AG04450 (cell line): ENCODE measurements at regions not wholly inside any gene's neighbourhood (a gene's known extent, or its start where the extent isn't known, plus 50 kb on each side); places are given as distances from the start of the nearest gene placed in this dataset.

Experiments used
- CTCF ChIA-PET: fragments of 300-600, 350-600 bp; formaldehyde crosslinking; extraction: SDS; loops from one replicate; lab custom pipeline; 2022; ENCODE audit warnings: antibody characterized with exemption, inconsistent platforms; lab: Charles Lee
- POLR2A ChIA-PET: fragments of 350-600 bp; formaldehyde crosslinking; extraction: SDS; loops from one replicate; lab custom pipeline; 2021; ENCODE audit warnings: antibody characterized with exemption, inconsistent platforms; lab: Yijun Ruan, JAX
- DNase-seq: peaks from one replicate; pipeline ENCODE4 v3.0.0-alpha.2; 2011; ENCODE audit warnings: low read depth, low spot score
- H3K27ac ChIP-seq: one replicate; pipeline ENCODE4 v1.5.1; 2012; ENCODE audit warnings: low read depth, low read length, control low read depth
- H3K27me3 ChIP-seq: one replicate; pipeline ENCODE4 v1.6.0; 2012; ENCODE audit warnings: low read length; ENCODE audit not compliant: control insufficient read depth, insufficient read depth
- H3K4me3 ChIP-seq: 2 replicates; pipeline ENCODE4 v1.5.1; 2011; ENCODE audit warnings: mild to moderate bottlenecking, low read depth, low read length, control low read depth
- H3K9me3 ChIP-seq: 2 replicates; pipeline ENCODE4 v1.5.1; 2012; ENCODE audit warnings: low read length; ENCODE audit not compliant: control insufficient read depth, insufficient read depth
- TF ChIP-seq, protein P1 (sequence below): IDR thresholded peaks from 2 replicates; pipeline ENCODE4 v1.5.1; 2011; ENCODE audit warnings: low read depth, low read length, control low read depth, inconsistent platforms

DNA sequence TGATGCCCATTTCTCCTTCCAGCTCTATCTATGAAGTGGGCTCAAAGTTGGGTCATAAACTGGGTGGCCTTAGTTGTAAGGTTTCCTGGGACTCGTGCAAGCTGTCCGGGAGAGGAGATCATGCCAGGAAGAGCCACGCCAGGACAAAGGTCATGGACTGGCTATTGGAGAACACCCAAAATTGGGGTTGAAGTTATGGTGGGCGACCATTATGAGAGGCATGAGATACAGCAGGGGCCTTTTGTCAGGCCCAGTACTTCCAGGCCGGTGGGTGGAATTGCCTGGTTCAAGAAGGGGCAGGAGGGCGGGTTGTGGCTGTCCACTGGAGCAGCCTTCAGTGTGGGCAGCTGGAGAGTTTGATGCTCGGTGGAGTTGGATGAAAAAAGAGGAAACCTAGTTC is 225.1 kb upstream of the SSTR4 start:
- Histone ChIP-seq H3K4me3 (no peak overlapping the region), H3K9me3 (no peaks in the 10 kb centered on the region), H3K27me3 (no peaks in the 10 kb centered on the region), H3K27ac (no peak overlapping the region)
- CTCF ChIA-PET: no interaction called here
- DNase-seq: no peak
- POLR2A ChIA-PET: no interaction called here
- TF ChIP-seq, protein P1, sequence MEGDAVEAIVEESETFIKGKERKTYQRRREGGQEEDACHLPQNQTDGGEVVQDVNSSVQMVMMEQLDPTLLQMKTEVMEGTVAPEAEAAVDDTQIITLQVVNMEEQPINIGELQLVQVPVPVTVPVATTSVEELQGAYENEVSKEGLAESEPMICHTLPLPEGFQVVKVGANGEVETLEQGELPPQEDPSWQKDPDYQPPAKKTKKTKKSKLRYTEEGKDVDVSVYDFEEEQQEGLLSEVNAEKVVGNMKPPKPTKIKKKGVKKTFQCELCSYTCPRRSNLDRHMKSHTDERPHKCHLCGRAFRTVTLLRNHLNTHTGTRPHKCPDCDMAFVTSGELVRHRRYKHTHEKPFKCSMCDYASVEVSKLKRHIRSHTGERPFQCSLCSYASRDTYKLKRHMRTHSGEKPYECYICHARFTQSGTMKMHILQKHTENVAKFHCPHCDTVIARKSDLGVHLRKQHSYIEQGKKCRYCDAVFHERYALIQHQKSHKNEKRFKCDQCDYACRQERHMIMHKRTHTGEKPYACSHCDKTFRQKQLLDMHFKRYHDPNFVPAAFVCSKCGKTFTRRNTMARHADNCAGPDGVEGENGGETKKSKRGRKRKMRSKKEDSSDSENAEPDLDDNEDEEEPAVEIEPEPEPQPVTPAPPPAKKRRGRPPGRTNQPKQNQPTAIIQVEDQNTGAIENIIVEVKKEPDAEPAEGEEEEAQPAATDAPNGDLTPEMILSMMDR: no peak

GRCh38 chr20:22810626-22811569 is 224.2 kb upstream of the SSTR4 start:
- Histone ChIP-seq H3K27ac (no peak overlapping the region), H3K27me3 (no peaks in the 10 kb centered on the region), H3K9me3 (no peaks in the 10 kb centered on the region), H3K4me3 (no peak overlapping the region)
- DNase-seq: no peak
- TF ChIP-seq, protein P1: no peak
- CTCF ChIA-PET: no interaction called here
- POLR2A ChIA-PET: no interaction called here

DNA sequence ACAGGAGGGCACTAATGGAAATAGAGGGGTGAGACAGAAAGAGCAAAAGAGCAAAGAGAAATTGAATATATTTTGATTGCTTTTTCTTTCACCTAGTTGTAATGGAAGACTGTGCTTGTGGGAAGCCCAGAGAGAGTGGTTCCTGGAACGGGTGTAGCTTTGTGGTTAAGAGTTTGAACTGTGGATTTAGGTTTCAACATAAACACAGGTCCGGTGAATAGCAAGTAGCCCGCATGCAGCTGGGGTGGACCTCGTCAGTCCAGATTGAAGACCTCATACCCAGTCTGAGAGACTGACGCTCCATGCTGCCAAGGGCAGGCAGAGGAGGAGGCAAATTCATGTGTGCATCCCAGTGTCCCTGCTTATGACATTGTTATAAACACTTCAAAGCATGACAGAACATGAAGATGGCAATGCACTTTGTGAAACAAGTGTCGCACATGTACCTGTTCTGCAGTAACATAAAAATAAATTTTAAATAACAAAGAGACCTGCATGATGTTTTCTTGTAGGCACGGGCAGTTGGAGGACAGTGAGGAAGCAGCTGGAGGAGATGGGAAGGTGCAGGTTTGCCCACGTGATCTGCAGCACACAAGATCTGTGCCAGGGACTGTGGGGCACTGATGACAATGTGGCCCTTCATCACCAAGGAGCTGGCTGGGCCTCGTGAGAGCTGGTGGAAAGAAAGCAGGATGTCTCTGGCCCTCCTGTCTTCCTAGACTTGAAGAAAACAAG is 220.5 kb upstream of the SSTR4 start:
- Histone ChIP-seq H3K27me3 (no peaks in the 10 kb centered on the region), H3K9me3 (no peaks in the 10 kb centered on the region), H3K4me3 (no peak overlapping the region), H3K27ac (no peak overlapping the region)
- TF ChIP-seq, protein P1: no peak
- POLR2A ChIA-PET: no interaction called here
- CTCF ChIA-PET: no interaction called here
- DNase-seq: no peak

DNA sequence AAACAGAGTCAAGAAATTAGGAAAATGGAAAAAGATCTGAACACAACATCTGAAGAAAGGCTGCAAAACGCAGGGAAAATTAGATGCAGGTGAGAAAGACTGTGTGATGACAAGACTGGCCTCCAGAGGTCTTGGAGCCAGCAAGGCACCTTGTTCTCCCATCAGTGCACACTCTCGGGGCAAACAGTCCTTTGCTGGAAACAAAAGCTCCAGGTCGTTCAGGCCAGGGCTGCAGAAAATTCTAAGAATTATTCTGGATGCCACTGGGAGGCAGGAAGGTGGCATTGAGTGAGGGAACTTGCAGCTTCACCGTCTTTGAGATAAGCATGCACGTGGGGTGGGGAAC is 219.9 kb upstream of the SSTR4 start:
- Histone ChIP-seq H3K9me3 (no peaks in the 10 kb centered on the region), H3K27ac (no peak overlapping the region), H3K27me3 (no peaks in the 10 kb centered on the region), H3K4me3 (no peak overlapping the region)
- POLR2A ChIA-PET: no interaction called here
- DNase-seq: no peak
- CTCF ChIA-PET: no interaction called here
- TF ChIP-seq, protein P1: no peak
